ENCODE measurements at regions not wholly inside any gene's neighbourhood (a gene's known extent, or its start where the extent isn't known, plus 50 kb on each side); places are given as distances from the start of the nearest gene placed in this dataset.
"Not testable (repeated sequence)": the region's sequence is repeated elsewhere in the genome, so short reads cannot be mapped to it uniquely, and the experiment has no call there.

DNA sequence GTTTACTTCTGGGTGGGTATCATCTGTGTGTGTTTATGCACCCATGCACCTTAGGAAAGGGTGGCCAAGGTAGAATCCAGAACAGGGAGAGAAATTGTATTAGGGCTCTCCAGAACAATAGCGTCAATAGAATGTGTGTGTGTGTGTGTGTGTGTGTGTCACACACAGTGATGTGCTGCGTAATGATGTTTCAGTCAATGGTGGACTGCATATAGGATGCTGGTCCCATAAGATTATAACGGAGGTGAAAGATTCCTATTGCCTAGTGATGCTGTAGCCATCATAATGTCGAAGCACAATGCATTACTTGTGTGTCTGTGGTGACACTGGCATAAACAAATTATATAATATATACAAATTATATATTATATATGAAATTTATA lies 69.3 kb upstream of the PRR23C start:
- no peak for DNase-seq (ENCODE audit: low read depth)

DNA sequence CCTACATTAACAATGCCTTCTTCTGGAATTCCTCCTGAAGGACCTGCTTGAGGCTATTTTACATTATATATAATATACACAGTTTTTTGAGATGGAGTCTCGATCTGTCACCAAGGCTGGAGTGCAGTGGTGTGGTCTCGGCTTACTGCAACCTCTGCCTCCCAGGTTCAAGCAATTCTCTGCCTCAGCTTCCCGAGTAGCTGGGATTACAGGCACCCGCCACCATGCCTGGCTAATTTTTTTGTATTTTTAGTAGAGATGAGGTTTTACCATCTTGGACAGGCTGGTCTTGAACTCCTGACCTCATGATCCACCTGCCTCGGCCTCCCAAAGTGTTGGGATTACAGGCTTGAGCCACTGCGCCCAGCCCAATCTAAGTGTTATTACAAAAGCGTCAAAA lies 71.9 kb upstream of the PRR23C start:
- DNase-seq (ENCODE audit: low read depth), result not testable (repeated sequence)

DNA sequence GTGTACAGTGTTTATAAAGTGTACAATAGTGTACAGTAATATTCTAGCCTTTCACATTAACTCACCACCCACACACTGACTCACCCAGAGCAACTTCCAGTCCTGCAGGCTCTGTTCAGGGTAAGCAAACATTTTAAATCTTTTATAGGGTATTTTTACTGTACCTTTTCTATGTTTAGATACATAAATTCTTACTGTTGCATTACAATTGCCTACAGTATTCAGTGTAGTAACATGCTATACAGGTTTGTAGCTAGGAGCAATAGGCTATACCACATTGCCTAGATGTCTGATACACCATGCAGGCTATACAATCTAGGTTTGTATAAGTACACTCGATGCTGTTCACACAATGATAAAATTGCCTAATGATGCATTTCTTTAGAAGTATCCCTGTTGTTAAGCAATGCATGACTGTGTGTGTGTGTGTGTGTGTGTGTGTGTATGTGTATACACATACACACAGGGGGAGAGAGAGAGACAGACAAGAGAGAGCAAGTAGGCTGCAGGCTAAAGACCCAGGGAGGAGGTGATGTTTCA lies 72.5 kb upstream of the PRR23C start:
- DNase-seq (ENCODE audit: low read depth), result no peak

DNA sequence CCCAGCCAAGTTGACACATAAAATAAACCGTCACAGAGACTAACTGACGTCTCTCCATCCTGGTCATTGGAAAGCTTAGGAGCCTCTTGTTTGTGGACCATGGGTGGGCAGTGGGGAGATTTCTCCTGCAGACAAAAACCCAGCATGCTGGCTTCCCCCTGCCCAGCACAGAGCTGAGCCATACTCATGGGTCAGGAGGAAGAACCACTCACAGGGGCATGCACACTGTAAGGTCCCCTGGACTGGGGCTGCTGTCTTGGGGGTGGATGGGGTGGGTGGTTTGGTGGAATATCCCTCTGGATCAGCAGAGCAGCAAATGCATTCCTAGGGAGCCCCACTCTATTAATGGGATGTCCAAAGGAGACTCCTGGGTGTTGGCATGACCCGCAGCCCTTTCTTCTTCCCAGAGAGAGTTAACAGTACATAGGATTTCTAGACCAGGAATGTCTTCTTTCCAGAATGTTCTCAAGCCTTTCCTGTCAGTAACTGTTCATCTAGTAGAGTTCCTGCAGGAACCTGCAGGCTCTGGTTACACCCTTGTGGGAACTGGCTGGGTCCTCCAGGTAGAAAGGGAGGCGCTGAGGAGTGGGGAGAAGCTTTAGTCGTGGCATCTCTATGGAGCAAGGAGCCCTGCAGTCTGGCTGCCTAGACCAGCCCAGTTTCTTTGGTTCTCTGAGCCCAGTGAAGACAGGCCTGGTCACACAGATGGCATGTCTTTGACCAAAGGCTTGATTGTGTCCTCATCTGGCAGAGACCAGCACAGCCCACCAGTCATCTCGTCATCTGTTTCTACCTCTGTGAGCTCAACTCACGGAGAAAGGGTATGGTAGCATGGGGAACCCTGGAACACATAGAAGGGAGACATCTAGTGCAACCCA lies 73.4 kb upstream of the PRR23C start:
- no peak for DNase-seq (ENCODE audit: low read depth)

DNA sequence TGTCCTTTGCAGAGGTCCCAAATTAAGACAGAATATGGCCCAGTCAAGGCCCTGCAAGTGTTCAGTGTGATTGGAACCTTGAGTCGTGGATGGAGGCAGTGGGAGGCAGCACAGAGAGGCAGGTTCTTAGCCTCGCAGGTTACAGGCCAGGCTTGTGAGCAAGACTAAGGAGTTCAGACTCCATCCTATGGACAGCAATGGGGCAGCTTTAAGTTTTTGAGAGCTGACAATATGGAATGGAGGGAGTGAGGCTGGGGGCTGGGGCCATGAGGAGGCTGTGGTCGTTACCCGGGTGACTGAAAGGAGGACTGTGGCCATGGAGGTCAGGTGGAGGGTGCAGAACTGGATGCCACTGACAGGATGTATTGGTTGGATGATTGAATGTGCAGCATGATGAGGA lies 74.1 kb upstream of the PRR23C start:
- no peak for DNase-seq (ENCODE audit: low read depth)

DNA sequence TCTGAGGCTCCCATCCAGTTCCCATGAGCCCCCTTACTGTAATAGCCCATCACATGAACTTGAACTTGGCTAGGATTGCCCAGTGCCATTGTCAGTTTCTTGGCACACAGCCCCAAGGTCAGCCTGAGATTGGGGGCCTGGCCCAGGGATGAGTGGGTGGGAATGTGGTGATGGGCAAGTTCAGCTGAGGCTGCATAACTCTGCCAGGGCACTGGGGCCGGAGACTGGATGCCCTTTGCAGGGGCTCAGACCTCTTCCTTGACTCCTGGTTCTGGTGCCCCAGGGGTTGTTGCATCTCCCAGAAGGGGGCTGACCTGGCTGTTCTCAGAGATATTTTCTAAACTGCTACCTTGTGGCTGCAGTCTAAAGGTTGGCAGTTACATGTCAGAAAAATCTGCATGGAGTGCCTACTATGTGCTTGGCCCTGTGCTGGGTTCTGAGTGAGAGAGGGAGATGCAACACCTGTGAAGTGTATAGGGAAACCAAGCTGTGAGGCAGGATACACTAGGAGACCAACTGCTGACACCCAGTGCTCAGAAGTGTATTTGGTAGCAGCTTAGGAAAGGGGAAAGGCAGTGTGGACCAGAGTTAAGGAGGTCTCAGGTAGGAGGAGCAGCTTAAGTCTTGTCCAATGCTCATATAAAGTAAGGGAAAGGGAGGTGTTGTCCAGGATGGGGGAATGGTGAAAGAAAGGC lies 74.8 kb upstream of the PRR23C start:
- DNase-seq (ENCODE audit: low read depth), result no peak

DNA sequence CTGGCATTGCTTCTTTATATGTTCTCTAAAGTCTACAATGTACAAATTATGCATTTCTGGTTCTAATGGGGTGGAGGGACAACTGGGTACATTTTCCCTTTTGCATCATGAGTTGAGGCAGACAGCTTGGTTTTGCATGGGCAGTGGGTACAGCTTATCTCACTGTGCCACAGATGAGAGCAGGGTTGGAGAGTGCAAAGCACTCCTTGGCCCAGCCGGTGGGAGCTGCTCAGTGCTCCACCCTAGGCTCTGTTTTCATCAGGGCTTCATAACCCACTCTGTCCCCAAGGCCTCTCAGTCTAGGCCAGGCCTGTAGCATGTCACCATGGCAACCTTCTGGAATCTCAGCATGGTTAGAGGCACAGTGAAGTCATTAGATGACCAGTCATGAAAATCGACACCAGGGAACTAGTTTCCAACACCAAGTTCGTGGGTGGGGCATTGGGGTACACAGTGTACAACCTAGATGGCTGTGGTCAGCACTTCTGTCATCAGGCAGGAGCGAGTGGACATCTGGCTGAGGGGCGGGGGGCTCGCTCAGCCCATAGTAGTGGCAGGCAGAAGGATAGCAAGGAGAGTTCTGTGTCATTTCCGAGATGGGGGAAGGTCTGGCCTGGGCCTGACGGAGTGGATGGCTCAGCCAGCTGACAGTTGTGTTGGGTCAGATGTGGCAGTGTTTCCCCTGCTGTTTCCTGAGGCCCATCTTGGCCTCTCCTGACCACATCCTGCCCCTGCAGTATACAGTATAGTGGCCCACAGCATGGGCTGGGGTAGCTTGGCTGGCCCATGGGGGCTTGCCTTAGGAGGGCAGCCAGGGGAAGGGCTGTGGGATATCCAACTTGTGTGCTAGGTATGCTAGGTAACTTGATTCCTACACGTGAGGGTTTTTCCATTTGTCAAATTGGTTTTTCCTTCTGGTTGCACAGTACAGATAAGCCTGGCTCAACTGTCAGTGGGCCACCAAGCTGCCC lies 75.7 kb upstream of the PRR23C start:
- DNase-seq (ENCODE audit: low read depth), result no peak

DNA sequence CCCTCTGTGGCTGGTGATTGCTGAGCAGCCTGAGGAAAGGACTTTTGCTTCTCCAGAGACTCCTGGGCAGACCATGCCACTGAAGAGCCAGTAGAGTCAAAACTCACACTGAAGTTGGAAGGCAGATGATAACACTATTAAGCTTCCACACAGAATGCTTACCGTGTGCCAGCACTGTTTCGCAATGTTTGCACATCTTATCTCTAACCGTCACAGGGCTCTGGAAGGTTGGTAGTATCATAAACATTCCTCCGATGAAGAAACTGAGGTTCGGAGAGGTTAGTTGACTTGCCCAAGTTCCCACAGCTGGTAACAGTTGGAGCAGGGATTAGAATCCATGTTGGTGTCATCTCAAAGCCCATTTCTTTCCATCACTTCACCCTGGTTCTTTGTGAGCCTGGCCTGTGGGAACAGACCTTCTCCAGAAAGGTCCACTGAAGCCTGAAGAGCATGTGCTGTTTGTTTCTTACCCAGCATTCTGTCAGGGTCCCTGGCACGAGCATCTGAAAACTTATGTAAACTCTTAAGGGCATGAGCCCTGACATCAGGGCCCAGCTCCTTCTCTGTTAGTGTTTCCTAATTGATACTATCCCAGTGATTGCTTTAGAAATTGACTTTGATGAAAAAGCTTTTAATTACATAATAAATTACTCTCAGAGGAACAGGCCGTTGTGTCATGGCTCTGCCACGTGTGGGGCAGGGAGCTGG lies 77.0 kb upstream of the PRR23C start:
- no peak for DNase-seq (ENCODE audit: low read depth)

DNA sequence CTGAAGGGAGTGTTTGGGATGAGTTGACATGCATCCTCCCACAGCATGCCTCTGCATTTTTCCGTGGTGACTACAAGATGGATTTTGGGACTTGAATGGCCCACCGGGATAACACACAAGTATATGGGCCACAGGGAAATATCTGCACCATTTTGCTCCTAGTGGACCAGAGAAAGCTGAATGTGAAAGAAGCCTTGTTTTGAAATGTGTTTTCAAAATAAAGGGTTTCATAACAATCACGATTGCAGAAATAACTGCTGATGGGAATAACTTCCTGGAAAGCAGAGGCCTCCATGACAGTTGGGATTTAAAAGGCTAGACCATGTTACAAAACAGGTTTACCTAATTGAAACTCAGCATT lies 77.5 kb upstream of the PRR23C start:
- DNase-seq (ENCODE audit: low read depth), result no peak

DNA sequence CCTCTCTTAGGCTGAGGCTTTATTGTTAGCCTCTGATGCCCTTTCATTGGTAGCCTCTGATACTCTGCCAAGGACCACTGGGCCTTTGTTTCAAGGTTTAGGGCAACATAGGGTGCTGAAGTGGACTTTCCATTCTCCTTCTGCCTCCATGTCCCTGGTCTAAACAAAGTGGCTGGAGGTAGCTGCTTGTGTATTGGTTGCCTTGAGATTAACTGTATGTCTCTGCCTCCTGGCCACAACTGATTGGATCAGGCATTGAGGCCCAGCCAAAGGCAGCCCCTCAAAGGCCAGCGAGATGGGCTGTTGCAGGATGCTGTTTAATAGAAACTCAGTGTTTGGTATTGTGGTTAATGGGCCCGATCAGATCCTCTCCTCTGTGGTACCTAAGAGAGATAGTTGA lies 77.9 kb upstream of the PRR23C start:
- DNase-seq (ENCODE audit: low read depth), result no peak

DNA sequence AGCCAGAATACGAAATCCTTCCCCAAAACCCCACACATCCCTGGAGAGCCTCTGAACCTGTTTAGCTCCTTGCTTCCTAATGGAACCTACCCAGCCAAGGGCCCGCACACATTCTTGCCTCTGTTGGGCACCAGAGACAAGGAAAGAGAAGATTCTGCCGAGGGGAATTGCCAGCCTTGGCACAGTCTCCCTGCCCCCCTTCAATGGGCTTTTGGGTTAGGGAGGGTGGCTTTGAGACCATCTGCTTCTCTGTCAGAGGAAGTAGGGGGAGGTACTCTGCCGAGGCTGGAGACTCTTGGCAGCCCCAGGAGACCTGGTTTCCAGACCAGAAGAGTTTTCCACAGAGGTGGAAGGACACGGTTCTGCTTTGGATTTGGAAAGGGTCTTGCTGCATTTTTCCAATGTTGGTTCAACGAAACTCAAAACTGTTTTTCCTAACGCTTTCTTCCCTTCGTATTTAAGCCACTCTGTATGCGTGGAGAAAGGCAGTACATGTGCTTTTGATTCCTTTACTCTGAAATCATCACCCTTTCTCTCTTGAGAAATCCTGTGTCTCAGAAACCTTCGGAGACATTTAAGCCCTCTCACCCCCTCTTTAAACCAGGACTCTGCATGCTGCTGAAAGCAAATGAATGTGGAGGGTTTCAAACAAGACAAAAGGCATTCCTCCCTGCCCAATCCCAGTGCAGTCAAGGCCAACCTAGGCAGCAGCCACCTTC lies 78.8 kb upstream of the PRR23C start:
- DNase-seq (ENCODE audit: low read depth), result no peak

DNA sequence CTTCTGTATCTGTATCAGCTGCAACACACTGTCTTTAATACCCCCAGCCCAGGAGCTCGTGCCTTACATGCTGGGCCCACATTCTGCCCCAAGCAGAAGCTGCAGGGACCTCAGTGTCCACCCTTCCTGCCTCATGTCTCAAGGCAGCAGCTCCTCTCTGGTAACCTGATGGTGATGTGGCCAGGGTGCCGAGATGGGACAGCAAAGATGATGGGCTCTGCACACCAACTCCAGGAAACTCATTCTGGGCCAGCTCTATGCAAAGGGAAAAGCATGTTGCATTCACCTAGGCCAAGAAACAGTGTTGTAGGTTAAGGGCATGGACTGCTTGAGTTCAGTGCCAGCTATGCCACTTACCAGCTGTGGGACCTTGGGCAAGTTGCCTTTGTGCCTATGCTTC lies 79.5 kb upstream of the PRR23C start:
- no peak for DNase-seq (ENCODE audit: low read depth)

DNA sequence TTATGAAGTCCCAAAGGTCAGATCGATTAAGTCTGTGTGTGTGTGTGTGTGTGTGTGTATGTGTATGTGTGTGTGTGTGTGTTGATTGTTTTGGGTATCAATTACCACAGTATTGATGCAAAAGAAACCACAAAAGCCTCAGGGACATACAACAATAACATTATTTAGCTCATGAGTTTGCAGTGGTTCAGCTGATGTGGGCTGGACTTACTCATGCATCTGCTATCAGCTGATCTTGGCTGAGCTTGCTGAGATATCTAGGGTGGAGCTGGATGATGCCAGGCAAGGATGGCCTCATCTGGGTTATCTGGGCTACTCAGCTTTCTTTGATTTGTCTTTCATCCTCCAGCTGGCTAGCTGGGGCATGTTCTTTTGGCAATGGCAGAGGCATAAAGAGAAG lies 82.4 kb upstream of the PRR23C start:
- DNase-seq (ENCODE audit: low read depth), result no peak

DNA sequence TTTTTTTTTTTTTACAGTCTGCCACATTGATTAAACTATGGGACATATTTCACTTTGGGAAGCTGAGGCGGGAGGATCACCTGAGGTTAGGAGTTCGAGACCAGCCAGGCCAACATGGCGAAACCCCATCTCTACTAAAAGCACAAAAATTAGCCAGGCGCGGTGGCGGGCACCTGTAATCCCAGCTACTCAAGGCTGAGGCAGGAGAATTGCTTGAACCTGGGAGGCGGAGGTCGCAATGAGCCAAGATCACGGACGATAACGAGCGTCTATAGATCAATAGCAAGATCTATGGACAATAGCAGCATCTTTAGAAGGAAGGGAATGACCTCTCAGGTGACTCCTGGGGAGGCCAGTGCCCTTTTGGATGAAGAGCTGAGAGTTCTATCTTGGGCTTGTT lies 82.9 kb upstream of the PRR23C start:
- not testable (repeated sequence) for DNase-seq (ENCODE audit: low read depth)

DNA sequence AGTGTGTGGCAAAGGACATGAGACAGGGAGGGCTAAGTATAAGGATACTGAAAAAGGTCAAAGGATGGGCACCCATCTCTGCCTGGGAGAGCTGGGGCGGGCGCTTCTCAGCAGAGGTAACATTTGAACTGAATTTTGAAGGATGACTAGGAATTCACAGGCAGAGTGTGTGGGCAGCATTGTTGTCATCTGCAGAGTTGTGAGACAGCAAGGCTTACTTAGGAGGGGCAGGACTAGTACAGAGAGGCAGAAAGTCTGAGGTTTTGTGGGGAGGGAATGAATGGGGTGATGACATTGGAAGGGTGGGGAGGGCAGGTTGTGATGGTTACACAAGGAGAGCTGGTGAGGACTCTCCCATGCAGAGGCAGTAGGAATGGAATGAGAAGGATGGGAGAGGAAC lies 84.1 kb upstream of the PRR23C start:
- DNase-seq (ENCODE audit: low read depth), result no peak

DNA sequence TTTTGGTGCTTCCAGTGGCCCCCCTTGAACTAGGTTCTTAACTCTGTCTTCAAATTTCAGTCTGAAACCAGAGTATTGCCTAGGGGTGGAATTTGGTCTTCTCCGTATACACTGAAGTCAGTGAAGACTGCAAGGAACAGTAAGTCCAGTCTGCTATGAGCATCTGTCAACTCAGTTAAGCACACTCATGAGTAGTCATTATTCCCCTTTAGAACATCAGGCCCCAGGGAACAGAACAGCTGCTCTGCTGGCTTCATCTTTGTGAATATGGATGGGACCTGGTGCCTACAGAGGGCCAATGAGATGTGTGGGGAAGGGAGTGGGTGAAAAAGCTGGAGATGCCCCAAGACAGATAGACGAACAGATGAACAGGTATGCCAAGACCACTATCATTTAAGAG lies 85.2 kb upstream of the PRR23C start:
- DNase-seq (ENCODE audit: low read depth), result no peak

DNA sequence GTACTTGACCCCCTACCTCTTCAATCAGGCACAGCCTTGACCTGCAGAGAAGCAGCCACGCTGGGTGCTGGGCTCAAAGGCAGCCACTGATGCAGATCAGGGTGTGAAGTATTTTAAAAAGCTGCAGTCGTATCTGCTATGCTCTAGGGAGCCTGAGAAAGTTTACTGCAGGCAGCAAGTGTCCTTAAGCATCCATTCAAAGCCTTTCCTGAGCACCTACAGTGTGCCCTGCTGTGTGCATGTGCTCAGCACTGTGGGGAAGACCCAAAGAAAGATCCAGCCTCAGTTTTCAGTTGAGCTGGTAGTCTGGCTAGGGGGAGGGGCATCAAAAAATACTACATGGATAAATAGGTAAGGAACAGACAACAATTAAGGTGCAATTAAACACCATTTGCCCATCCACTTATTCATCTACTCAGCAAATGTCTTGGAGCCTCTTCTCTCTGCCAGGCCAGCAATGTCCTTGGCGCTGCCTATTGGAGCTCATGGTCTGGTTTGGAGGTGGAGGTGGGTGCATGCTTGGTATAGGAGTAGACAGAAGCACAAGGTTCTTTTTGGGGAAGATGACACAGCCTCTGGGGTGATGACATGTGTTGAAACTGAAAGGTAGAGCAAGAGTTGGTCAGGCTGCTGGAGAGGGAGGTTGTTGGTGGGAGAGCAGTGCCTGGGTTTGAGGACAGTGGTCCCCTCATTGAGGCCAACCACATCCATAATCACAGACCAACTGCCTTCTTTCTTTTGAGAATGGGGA lies 85.9 kb upstream of the PRR23C start:
- DNase-seq (ENCODE audit: low read depth), result no peak

DNA sequence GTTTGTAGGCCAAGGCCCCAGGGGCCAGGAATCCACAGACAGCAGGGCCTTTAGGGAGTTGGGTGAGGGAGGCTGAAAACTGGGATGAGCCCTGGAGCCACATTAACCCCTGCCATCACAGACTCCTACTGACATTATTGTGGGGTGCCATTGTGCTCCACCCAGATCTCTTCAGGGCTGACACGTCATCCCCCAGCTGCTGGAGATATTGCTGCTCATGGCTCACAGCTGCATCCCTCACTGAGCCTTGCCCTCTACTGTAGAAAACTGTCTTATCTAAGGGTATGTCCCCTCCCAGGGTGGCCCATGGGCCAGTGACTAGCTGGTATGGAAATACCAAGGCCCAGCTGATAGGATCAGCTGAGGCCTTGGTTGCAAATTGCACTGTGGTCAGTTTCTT lies 87.3 kb upstream of the PRR23C start:
- DNase-seq (ENCODE audit: low read depth), result no peak

DNA sequence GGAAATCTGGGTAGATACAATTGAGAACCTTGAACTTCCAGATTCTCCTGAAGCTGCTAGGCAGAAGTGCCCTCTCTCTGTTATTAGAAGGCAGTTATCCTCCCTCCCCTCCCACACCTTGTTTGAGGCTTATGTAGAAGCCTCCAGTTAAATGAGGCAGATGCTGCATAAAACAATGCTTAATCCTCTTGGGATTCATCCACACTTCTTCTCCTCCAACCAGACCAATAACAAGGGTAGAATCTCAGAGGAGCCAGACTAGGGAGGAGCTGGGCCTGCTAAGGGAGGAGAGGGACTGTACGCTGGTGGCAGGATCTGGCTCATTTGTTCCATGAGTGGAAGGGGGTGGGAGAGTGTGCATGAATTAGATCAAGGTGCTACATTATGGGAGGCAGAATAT lies 88.3 kb upstream of the PRR23C start:
- no peak for DNase-seq (ENCODE audit: low read depth)

DNA sequence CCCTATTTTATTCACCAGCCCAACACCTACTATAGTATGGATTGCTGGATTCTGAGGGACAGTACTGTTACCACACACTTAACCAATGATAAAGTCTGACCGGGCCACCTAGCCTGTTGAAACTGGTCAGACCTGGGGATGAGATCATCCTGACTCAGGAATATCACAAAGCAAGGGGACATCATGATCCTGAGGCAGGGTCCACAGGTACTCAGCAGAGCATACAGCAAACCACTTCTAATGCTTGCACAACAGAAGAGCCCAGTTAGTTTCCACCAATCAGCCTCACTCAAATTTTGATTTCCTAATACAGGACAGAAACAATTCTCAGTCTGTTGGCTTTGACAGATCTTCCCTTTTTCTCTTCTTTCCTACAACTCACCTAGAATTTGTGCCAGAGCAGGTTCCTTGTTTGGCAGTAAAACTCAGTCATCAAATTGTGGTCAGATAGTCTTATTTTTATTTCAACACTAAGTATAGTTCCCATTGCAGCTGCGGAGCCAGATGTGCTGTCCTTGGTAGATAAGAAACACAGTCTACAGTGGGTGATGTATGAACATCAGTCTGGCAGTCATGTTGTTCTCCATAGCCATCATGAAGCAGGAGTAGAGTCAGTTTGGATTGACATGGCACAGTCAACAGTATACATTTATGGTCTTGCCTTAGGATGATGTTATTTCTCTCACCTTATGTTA lies 90.1 kb upstream of the PRR23C start:
- no peak for DNase-seq (ENCODE audit: low read depth)

Data from T follicular helper cell (primary cell).